Psoas muscle (tissue), 7 donors: ENCODE measurements at regions not wholly inside any gene's neighbourhood (a gene's known extent, or its start where the extent isn't known, plus 50 kb on each side); places are given as distances from the start of the nearest gene placed in this dataset.

Experiments
- ATAC-seq, 4 donors: fragments of 200-7000 bp; cut with Tn5 transposase; one replicate each; pipeline ENCODE4 v1.9.1; 2020; ENCODE audit warnings: moderate library complexity in 3 of 4, mild to moderate bottlenecking in 2 of 4
- DNase-seq, 2 donors: peaks; one replicate each; pipeline ENCODE4 v3.0.0-alpha.2; 2020
- H3K27ac ChIP-seq: fragments of 200-600 bp; one replicate; pipeline ENCODE4 v1.8.0; 2022
- H3K27me3 ChIP-seq, 3 donors: fragments of 200-600 bp in 1 of 3; one replicate each; pipeline versions ENCODE4 v1.6.1 to v1.8.0; 2013 to 2022; ENCODE audit warnings: low read length in 2 of 3, mild to moderate bottlenecking in 2 of 3, moderate library complexity in 1 of 3; ENCODE audit not compliant: insufficient read depth in 3 of 3
- H3K36me3 ChIP-seq, 2 donors: fragments of 200-600 bp in 1 of 2; one replicate each; pipeline versions ENCODE4 v1.6.1 to v1.8.0; 2013 to 2022; ENCODE audit warnings: low read depth in 1 of 2, mild to moderate bottlenecking in 1 of 2, moderate library complexity in 1 of 2; ENCODE audit not compliant: insufficient read depth in 1 of 2
- H3K4me1 ChIP-seq: fragments of 200-600 bp; one replicate; pipeline ENCODE4 v1.8.0; 2022
- H3K4me3 ChIP-seq: fragments of 200-600 bp; one replicate; pipeline ENCODE4 v1.8.0; 2022; ENCODE audit warnings: mild to moderate bottlenecking
- H3K9me3 ChIP-seq: fragments of 200-600 bp; one replicate; pipeline ENCODE4 v1.8.0; 2022
- CTCF ChIP-seq: fragments of 200-600 bp; IDR thresholded peaks from one replicate; pipeline ENCODE4 v1.8.0; 2022; ENCODE audit warnings: antibody characterized with exemption
- WGBS, 3 donors: extraction: QIAGEN DNeasy Blood & Tissue Kit; methylation state at CpG; one replicate each; pipeline versions ENCODE4 v1.1.6 to v1.1.7; 2013; 5-methylcytosine and 5-hydroxymethylcytosine counted together
- intact Hi-C, 2 donors: fragments of 100-400 bp; cut with DNase I; formaldehyde crosslinking; loops; one replicate each; pipeline versions ENCODE4 v1.11.0 to v1.14.2; 2022
- donor health status: healthy with polysubstance abuse.
- donor health status: DM: no; HTN: no; CAD: no; lungs with moderate emphysema.
- donor health status: Bipolar disorder and iron deficiency.
- donor health status: healthy.
- donor health status: DM: yes; HTN: yes; CAD: no.
- donor health status: DM: no; HTN: no; CAD: no.
- donor health status: DM: yes; HTN: yes; CAD: no.

GRCh38 chr5:31137676-31138075 is 55.8 kb upstream of the CDH6 start:
- H3K36me3 ChIP-seq = no peaks in the 10 kb centered on the region
- DNase-seq (no peak), ATAC-seq (no peak)
- no peaks in the 10 kb centered on the region for H3K4me1 ChIP-seq
- no peak overlapping the region for H3K4me3 ChIP-seq
- TF ChIP-seq CTCF = no peak
- 62 to 76% (median 62%) methylated on average over 2 of the region's 2 CpGs for WGBS, 3 donors
- H3K27me3 ChIP-seq = no peaks in the 10 kb centered on the region
- H3K9me3 ChIP-seq = no peaks in the 10 kb centered on the region
- H3K27ac ChIP-seq = no peak overlapping the region
- intact Hi-C loops = loop anchor here in 1 of 2 donors (1.0 kb wide), 1 partner anchor 42 kb away; no protein-coding TSS in a partner anchor

GRCh38 chr5:31135542-31135941 is 57.9 kb upstream of the CDH6 start:
- Histone ChIP-seq H3K9me3 (no peaks in the 10 kb centered on the region), H3K27me3 (no peaks in the 10 kb centered on the region), H3K27ac (no peak overlapping the region), H3K4me3 (no peak overlapping the region), H3K4me1 (no peaks in the 10 kb centered on the region), H3K36me3 (no peaks in the 10 kb centered on the region)
- DNase-seq = no peak
- intact Hi-C loops = no loop called here
- 89 to 94% (median 91%) methylated on average over 5 of the region's 5 CpGs for WGBS, 3 donors
- no peak for ATAC-seq
- TF ChIP-seq CTCF = no peak

- H3K4me1 ChIP-seq = no peaks in the 10 kb centered on the region
- no peak for DNase-seq
- no peak overlapping the region for H3K4me3 ChIP-seq
- 7 to 15% (median 9%) methylated on average over 4 of the region's 4 CpGs for WGBS, 3 donors
- H3K27me3 ChIP-seq = no peaks in the 10 kb centered on the region
- H3K9me3 ChIP-seq = no peaks in the 10 kb centered on the region
- no peak for TF ChIP-seq CTCF
- intact Hi-C loops = no loop called here
- H3K36me3 ChIP-seq = no peaks in the 10 kb centered on the region
- no peak overlapping the region for H3K27ac ChIP-seq
- no peak for ATAC-seq
These were observed 60.0 kb upstream of the CDH6 start for GRCh38 chr5:31133488-31133887.

GRCh38 chr5:31131381-31131891 is 62.0 kb upstream of the CDH6 start:
- H3K9me3 ChIP-seq = no peaks in the 10 kb centered on the region
- 54 to 58% (median 55%) methylated on average over 10 of the region's 10 CpGs for WGBS, 3 donors
- no peak for ATAC-seq
- no peaks in the 10 kb centered on the region for H3K36me3 ChIP-seq
- no peaks in the 10 kb centered on the region for H3K27me3 ChIP-seq
- no peaks in the 10 kb centered on the region for H3K4me1 ChIP-seq
- no peak for TF ChIP-seq CTCF
- no peak overlapping the region for H3K4me3 ChIP-seq
- intact Hi-C loops = no loop called here
- no peak for DNase-seq
- no peak overlapping the region for H3K27ac ChIP-seq

GRCh38 chr5:31130676-31131075 is 62.8 kb upstream of the CDH6 start:
- ATAC-seq = no peak
- intact Hi-C loops = no loop called here

More at GRCh38 chr5:31130676-31131075, 62.8 kb upstream of the CDH6 start:
- DNase-seq = no peak
- Histone ChIP-seq H3K36me3 (no peaks in the 10 kb centered on the region), H3K27me3 (no peaks in the 10 kb centered on the region), H3K4me1 (no peaks in the 10 kb centered on the region), H3K4me3 (no peak overlapping the region), H3K27ac (no peak overlapping the region), H3K9me3 (no peaks in the 10 kb centered on the region)
- WGBS, 3 donors = 64 to 77% (median 66%) methylated on average over 2 of the region's 2 CpGs
- TF ChIP-seq CTCF = no peak
